OCI-M2 (cell line): ENCODE measurements at regions not wholly inside any gene's neighbourhood (a gene's known extent, or its start where the extent isn't known, plus 50 kb on each side); places are given as distances from the start of the nearest gene placed in this dataset.
"Not testable (repeated sequence)": the region's sequence is repeated elsewhere in the genome, so short reads cannot be mapped to it uniquely, and the experiment has no call there.

Experiments used
- DNase-seq: peaks from one replicate; lab custom pipeline; 2025; ENCODE audit not compliant: unreplicated experiment; lab: John Stamatoyannopoulos, UW

DNA sequence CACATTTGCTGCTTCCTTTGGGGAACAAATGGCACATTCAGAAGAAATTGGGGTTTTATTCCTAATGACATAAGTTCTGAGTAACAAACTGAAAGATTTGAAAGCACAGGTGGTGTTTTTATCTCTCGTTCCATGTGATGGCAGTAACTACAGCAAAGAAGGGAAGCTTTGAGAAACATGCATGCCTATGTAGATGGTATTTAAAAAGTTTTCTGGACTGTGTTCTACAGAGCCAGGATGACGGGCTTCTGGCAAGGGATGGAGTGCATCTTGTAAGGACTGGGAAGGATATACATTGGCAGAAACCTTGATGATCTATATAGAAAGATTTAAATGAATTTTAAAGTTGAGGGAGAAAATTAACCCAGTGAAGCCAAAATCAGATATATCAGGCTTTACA lies 362.2 kb upstream of the ROPN1 start:
- DNase-seq: no peak

DNA sequence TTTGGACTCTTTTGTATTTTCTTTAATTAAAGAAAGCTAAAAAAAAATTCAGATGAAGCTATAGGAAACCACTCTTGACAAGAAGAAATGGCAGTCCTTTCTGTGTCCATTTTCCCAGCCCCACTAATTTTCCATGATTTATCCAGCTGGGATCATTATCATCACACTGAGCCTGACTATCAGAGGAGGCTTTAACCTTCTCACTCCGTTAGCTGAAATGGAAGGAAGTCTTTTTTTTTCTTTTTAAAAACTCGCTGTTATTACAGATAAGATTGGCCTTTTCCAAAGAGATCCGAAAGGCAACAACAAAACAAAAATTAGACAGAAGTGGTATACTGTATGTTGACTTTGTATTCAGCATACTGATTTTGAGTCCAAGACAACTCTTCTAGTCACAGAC lies 366.2 kb upstream of the ROPN1 start:
- DNase-seq: no peak

DNA sequence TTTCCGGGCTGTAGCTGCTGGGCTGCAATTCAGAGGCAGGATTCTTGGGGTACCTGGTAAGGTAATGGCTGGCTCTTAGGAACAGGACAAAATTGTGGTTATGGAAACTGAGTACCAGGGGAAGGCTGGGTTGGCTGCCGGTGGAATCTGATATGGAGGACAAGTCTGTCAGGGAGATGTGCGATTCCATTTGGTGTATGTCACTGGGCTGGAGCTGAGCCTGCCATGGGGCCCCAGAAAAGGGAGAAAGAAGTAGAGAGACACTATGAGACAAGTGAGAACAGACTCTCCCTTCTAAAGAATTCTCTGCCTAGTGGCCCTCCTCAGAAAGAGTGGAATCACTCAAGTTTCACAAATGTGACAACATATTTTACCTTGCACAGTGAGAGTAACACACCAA lies 368.2 kb upstream of the ROPN1 start:
- DNase-seq: no peak

DNA sequence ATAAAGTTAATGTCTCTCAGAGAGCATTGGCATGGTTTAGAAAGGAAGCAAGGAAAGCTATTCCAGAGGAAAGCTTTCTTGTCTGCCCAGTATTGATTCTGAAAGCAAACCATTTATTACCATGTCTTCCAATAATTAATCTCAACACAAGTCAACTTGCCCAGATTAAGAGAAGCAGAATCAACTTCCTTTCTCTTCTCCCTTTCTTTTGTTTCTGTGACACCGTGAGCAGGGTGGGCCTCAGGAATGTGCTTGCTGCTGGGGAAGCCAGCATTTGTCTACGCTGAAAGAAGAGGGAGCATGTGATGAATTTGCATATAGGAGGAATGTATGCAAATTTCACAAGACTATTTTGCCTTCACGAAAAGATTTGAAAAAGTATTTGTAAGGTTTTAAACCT lies 368.6 kb upstream of the ROPN1 start:
- DNase-seq: no peak

DNA sequence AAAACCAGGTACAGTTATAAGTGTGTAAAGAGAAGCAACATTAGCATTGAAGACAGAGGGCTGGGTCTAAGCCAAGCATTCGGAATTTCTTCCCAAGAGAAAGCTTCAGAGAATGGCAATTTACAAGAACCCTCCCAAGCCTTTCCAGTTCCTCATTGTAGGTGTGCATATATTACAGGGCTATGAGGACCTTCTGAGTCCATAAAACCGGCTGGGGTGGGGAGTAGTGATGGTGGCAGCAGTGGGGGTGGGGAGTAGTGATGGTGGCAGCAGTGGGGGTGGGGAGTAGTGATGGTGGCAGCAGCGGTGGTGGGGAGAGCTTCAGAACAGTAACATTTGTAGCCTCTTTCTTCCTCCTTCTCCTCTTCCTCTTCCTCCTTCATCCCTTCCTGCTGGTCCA lies 368.7 kb upstream of the UMPS start:
- no peak for DNase-seq

DNA sequence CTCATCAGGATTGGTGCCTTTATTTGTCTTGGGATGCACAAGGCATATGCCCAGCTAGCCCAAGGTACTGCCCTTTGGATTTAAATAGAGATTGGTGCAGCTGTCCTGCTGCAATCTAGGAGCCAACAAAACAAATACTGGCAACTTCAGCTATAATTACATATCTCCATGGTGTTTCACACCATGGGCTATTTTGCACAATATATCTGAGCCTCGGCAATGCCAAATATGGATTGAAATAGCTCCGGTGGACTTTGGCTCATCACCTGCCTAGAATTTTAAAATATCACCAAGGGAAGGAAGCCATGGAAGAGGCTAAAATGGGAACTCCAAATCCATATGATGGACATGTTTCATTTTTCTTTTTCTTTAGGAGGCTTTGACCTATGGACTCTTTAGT lies 367.8 kb upstream of the UMPS start:
- no peak for DNase-seq

DNA sequence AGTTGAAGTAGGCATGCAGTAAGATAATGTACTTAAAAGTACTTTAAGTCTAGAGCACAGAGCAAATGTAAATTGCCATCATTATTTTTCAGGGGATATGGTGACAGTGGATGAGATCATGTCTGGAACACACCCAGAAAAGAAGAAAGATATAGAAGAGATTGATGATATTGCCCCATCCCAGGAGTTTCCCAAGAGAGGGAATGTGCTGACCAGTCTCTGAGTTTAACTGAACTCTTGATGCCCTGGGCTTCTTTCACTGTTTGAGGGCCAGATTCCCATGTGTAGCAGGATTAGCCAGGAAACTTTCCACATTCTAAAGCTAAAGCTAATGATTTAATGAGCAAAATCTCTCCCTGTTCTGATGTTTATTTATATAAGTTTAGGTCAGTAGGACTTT lies 366.8 kb upstream of the UMPS start:
- no peak for DNase-seq

DNA sequence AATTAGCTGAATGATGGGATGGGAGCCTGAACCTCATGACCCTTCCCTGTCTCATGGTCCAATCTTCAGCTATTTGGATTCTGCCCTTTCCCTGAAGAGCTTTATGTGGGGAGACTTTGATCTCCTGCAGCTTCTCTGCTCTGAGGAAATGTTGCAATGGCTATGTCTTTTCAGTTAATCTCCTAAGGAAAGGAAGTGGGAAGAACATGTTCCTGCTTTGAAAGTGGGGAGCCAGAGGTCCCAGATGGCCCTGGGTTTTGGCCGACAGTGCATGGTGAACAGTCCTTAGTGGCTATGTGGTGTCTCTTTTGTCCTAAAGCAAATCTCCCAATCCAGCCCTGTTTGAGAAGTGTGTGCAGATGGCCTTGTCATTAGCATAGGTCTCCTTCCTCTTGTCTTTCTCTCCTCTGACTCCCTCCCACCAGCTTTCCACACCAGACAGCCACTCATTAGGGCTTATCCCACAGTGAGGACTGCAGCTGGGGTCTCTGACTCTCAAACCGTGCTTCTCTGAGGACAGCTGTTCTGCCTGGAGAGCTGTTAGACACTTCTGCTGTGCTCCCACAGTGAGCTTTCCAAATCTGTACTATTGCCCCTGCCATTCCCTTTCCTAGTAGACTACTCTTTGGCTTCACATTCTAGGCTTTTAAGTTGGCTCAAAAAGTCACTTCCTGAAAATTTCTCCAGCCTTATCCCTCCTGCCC lies 365.8 kb upstream of the UMPS start:
- no peak for DNase-seq

DNA sequence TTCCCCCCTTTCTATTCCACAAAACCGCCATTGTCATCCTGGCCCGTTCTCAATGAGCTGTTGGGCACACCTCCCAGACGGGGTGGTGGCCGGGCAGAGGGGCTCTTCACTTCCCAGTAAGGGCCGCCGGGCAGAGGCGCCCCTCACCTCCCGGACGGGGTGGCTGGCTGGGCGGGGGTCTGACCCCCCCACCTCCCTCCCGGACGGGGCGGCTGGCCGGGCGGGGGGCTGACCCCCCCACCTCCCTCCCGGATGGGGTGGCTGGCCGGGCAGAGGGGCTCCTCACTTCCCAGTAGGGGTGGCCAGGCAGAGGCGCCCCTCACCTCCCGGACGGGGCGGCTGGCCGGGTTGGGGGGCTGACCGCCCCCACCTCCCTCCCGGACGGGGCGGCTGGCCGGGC lies 363.6 kb upstream of the UMPS start:
- not testable (repeated sequence) for DNase-seq

DNA sequence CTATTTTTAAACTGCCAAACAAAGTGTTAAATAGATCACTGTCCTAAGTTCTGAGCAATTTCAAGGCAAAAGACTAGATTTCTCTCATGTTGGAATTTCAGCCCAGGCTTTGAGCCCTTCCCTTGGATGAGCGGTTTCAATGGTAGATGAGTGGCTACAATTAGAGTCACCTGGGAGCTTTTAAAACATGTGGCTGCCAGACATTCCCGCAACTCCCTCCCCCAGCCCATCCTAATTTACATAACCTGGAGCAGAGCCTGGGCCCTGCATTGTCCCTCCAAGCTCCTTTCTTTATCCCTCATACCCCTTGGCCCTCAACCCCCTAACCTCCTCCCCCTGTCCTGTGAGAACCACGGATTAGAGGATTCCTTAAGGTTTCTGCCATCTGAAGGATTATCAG lies 357.5 kb upstream of the UMPS start:
- no peak for DNase-seq

DNA sequence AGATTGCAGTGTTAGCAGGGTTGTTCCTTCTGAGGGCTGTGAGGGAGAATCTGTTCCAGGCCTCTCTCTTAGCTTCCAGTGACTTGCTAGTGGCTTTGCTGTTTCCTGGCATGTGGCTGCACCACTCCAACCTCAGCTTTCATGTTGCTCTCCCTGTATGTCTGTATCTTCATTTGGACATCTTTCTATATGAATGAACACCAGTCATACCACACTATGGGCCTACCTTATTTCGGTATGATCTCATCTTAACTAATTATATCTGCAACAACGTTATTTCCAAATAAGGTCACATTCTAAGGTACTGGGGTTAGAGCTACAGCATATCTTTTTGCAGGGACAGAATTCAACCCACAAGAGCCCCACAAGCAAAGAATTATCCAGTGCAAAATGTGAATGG lies 356.7 kb upstream of the UMPS start:
- DNase-seq: no peak

DNA sequence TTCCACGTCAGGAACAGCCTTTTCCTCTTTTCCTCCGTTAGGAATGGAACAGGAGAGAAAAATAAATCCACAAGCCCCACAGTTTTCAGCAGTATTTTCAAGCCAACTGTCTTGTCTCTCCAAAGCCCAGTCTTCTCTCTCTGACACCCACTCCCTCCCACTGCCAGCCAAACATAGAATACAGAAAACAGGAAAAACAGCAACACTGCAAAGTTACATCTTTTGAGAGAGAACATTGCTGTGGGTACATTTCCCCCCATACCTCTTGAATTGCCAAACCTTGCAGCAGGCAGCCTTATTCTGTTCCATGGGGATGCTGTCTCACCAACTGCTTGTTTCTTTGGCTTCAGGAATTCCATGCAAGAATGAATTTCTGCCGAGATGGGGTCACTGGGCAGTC lies 355.7 kb upstream of the UMPS start:
- no peak for DNase-seq

DNA sequence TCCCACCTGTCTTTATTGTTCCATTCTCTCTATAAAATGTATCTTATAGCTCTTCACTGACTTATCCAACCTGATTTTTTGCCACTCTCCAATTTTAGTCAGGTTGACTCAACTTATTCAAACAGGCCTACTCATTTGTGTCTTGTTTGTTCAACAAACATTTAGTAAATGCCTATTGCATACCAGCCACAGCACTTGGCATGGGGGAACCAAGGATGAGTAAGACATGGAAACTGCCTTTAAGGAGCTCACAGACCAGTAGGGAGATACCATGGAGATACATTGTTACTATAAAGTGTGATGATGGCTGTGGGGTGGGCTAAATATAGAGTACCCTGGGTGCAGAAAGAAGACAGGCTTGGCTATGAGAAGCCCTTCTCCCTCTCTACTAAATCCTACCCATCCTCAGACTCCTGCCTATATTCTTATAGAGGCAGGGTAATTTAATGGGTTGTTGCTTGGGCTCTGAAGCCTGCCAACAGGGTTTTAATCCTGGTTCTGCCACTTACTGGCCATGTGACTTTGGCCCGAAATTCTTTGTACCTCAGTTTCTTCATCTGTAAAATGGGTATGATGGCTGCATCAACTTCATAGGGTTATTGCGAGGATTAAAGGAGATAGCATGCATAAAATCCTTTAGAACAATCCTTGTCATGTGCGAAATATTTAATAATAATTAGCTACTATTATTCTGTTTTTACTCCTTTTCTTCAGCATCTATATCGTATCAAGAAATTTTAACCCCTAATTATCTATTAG lies 348.5 kb upstream of the UMPS start:
- DNase-seq: no peak

DNA sequence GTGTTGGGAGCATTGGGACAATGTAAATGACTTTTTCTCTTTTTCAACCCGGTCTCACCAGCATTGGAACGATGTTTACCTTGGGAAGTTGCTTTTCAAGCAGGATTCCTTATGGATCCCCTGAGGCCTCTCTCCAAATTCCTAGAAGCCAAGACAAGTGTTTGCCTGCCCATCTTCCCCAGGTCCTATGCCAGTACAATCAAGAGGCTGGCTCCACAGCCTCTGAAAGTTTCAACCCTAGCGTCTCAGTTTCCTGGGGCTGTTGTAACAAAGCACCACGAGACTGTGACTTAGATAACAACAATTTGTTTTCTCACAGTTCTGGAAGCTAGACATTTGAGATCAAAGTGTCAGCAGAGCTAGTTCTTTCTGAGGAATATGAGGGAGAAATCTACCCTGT lies 347.2 kb upstream of the UMPS start:
- no peak for DNase-seq

DNA sequence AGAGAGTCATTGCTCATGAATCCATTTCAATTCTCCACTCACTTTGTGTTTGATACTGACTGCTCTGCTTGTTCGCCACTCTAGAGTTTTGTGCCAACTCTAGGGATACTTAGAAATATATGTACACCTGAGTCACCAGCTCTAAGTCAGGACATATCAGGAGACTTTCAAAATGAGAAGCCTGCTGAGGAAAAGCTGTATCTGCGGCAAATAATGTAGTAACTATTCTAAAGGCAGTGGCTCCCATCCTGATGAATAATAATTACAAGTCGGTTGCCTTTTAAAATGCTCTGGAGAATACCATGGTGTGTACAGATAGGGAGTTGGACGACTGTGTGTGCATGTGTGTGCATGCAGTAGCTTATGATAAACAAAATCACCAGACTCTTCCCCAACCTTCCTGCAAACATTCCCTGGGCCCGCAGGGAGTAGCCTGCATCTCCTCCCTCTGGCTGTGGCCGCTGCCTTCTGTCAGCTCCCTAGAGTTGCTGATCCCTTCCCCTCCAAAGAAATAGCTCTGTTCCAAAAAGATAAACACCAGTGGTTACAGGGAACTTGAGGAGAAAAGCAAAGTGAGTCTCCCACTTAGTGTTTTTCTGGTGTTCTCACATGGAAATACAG lies 346.3 kb upstream of the UMPS start:
- DNase-seq: no peak

DNA sequence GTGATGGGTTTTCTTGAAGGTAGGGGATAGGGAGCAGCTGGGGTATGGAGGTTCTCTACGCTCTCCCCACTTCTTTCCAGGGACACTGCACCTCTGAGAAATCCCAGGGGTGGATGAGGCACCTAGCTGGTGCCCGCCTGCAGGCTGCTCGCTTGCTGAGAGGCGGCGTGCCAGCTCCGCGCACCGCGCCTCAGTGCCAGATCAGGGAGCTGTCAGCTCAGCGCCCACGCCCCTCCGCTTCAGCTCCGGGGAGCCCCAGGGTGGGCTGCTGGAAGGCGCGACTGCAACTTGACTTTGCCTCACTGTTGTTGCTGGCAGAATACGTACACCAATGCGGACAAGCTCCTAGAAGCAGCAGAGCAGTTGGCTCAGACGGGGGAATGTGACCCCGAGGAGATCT lies 345.7 kb upstream of the UMPS start:
- DNase-seq: no peak

DNA sequence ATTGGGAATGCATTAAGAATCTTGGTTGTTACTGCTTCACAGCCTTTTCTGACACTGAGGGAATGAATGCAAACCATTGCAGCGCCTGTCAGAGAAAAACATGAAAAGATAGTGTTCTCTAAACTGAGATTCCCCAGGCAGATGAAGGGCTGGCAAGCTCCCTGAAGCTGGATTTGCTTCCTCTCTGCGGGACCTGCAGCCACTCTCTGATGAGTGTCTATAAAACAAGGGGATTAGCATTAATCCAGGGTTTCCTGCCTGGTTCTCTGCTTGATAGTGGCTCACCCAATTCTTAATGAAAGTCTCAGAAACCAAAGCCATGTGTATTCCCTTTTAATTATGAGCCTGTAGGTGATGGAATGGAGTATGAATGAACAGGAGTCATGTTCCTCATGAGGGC lies 344.3 kb upstream of the UMPS start:
- DNase-seq: no peak

DNA sequence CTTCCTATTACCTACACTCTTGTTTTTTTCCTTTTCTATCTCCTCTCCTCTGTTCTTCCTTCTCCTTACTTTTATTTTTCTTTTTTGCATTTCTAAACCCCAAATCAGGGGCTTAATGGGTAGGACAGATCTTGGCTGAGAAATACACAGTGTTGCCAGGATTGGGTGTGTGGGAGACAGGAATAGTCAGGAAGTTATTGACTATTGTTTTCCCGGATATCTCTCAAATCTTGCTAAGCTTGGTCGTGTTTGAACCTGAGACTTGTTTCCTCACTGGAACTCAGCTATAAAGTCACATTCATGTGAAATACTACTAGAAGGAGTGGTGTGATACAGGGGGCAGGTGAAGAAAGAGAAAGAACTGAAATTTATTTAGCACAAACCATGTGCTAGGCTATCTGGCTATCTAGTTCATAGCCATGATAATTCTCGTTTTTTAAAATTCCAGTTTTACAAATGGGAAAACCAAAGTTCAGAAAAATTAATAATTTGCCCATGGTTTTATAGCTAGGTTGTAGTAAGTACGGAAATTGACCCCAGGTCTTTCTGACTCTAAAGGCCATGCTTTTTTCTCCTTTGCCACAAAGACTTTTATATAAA lies 343.2 kb upstream of the UMPS start:
- no peak for DNase-seq

DNA sequence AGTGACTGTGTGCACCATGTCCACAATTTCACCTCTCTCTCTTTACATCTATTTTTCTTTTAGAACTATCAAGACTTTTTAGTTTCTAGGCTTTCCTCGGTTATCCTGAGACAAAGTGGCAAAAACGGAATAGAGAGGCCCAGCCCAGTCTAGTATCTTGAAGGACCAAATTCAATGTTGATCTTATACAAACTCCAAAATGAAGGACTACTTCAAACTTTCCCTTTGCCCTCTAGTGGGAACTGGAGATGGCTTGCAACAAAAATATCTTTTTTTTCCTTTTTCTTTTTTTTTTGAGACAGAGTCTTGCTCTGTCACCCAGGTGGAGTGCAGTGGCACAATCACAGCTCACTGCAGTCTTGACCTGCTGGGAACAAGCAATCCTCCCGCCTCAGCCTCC lies 338.5 kb upstream of the UMPS start:
- DNase-seq: no peak

DNA sequence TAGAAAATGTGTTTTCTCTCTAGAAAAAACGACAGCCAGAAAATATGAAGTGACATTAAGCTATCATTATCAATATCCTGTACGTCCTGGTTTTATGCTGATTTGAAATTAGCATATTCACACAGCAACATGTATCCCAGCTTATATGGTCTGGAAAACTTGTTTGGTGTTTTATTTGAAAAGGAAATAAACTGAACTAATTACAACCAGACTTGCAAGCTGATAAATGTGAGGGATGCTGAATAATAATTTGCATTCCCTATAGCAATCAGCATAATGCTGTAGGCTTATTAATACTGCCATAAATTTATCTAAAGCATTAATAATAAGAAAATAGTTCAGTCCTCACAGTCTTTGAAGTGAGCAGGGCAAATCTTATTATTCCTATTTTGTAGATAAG lies 336.9 kb upstream of the UMPS start:
- no peak for DNase-seq

DNA sequence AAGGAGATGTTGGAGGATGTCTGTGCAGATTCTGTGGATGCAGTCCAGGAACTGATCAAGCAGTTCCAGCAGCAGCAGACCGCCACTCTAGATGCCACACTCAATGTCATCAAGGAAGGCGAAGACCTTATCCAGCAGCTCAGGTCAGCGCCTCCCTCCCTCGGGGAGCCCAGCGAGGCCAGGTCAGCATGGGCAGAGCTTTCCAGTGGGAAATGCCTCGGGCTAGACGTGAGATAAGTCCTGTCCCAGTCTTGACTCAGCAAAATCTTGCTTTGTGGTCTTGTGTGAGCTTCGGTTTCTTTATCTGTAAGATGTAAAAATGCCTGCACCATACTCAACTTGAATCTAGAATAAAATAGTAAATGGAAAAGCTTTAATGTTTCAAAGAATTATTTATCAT lies 335.1 kb upstream of the UMPS start:
- no peak for DNase-seq
